GM18502 (cell line): ENCODE measurements at regions not wholly inside any gene's neighbourhood (a gene's known extent, or its start where the extent isn't known, plus 50 kb on each side); places are given as distances from the start of the nearest gene placed in this dataset.
"Not testable (repeated sequence)": the region's sequence is repeated elsewhere in the genome, so short reads cannot be mapped to it uniquely, and the experiment has no call there.

Experiments
- ATAC-seq: cut with Tn5 transposase; IDR thresholded peaks from one replicate; pipeline ENCODE4 v1.9.1; 2021; ENCODE audit warnings: mild to moderate bottlenecking; ENCODE audit not compliant: unreplicated experiment, poor library complexity

- ATAC-seq, result no peak
Measured at GRCh38 chr21:24658926-24659325, 948.4 kb downstream of the MRPL39 start.

DNA sequence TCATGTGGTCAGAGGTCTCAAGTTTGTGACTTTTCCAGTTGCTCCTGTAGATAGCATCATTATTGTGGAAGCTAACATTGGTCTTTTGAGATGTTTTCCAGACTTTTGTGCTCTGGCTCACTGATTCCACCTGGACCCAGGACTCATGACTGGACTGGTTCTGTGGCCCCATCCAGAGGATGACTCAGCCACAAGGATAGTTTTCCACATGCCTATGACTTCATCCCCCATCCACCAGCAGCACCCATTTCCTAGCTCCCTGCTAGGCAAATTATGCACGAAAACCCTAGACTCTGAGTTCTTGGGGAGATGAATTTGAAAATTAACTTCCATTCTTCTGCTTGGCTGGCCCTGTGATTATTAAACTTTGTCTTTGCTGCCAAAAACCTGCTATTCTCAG is 949.3 kb downstream of the MRPL39 start:
- no peak for ATAC-seq

GRCh38 chr21:24649691-24650090 is 957.6 kb downstream of the MRPL39 start:
- no peak for ATAC-seq

DNA sequence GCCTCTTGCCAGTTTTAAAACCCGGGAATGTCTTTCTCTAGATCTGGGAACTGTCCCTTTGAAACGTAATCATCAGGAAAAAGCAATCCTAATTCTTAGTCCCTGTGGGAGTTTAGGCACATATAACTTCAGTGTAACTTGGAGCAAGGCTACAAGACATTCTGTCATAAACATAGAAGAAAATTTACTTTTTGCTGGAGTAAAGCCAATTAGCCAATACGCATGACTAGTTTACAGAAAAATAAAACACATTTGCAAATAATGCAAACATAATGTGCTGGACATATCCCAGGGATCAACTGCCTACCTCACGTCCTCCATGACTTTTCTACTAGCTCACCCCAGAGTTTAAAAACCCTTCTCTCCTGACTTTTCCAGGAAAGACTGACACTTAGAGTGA is 970.6 kb downstream of the MRPL39 start:
- no peak for ATAC-seq

GRCh38 chr21:24634749-24635148 is 972.5 kb downstream of the MRPL39 start:
- ATAC-seq, result no peak

DNA sequence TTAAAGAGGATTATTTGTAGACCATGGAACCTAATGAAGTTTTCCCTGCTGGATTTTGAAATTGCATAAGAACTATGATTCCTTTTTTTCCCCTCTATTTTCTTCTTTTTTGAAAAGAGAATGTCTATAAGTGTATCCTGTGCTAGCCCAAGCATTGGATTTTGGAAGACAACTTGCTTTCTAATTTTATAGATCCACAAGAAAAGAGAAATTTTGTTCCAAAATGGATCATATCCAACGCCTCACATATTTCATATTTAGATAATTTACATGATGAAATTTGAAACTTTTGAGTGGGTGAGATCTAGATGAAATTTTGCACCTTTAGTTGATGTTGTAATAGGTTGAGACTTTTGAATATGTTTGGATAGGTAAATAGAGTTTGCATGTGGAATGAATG is 978.7 kb downstream of the MRPL39 start:
- ATAC-seq, result no peak

- ATAC-seq, result no peak
Measured at GRCh38 chr21:24628046-24628445, 979.2 kb downstream of the MRPL39 start.

DNA sequence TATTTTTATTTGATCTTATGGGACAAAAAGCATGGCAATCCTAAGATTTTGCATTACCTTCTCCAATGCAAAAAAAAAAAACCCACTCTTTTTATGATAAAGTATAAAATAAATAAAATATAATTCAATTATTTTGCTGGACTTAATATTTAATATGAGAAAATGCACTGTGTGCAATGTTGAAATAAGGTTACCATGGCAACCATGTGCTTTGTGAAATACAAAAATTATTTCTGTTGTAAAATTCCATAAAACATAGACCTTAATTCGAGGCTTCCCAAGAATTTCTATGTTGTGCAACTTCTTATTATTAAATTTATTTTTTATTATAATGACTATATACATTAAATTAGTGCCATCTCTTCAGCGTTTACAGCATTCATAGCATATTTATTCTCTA is 989.5 kb downstream of the MRPL39 start:
- ATAC-seq, result no peak

GRCh38 chr21:24594082-24594481 is 1013.2 kb downstream of the MRPL39 start:
- ATAC-seq, result no peak

GRCh38 chr21:24590261-24590660 is 1017.0 kb downstream of the MRPL39 start:
- ATAC-seq, result no peak

DNA sequence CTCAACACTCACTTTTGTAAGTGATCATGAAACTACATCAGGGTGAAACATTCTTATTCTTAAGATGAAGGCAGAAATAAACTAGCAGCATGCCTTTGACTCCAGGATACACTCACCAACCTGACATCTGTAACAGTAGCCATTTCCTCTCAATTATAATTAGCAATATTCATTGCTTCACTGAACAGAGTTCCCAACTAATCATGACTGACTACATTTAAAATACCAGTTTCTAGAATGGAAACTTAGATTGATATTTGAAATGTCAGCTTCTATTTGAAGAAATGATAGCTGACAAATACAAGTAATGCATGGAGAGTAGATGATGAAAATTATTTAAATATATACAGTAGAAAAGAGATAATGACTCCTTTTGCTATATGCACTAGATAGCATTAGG is 1023.8 kb downstream of the MRPL39 start:
- ATAC-seq, result no peak

DNA sequence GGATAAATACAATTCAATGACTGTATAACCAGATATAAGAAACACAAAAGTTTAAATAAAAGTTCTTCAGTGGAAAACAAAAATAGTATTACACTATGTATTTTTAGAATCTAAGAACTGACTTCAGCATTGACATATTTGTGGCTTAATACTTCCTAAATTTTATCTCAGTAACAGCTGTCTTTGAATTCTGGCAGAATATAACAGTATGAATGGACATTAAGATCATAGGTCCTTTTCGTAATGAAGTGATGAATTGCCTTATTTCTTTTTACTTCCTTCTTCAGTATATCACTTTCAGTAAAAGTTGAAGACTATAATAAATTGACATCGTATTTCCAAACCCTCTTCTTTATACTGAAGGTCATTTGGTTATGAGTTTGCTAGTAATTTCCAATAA is 1030.0 kb downstream of the MRPL39 start:
- no peak for ATAC-seq

- ATAC-seq, result no peak
Measured at GRCh38 chr21:24561291-24561690, 1046.0 kb downstream of the MRPL39 start.

- no peak for ATAC-seq
Measured at GRCh38 chr21:24552491-24552890, 1054.8 kb downstream of the MRPL39 start.

DNA sequence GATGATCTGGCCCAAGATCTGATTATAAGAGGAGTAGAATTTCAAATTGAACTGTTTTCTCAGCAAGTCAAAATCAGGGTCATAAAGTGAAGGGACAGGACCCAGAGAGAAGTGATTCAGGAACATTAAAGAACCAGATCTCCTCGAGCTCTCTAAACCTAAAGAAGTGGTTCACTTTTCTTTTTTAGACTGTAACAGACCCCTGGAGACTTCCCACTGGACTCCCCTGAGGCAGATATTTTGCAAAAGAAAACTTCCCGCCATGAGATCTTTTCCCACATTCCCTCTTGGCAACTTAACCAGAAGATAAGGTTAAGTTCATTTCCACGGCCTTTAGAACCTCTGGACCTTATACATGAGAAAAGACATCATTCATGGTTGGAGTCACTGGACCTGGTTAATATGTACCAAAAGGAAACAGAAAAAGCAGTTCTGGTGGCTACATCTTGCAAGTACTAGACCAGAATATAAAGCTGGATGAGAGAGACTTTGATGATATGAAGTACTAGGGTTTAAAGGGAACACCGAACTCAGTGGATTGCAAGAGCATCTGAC is 1061.4 kb downstream of the MRPL39 start:
- no peak for ATAC-seq

GRCh38 chr21:24514081-24514733 is 1093.1 kb downstream of the MRPL39 start:
- ATAC-seq, result no peak

DNA sequence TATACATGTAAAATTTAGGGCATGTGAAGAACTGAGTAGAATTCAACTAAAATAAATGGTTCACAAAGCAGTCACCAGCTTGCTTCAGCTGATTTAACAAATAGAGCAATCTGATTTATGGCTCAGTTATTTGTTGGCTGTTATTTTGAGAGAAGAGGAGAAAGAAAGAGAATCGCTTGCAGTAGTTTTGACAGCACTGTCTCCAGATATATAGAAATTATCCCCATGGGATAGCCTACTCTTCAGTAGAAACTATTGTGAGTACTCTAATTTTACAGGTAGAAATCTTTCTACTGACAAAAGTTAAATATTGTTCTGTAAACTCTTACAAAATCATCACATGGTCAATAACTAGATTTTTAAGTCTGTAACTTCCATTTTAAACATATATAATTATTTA is 1098.2 kb downstream of the MRPL39 start:
- ATAC-seq, result no peak

DNA sequence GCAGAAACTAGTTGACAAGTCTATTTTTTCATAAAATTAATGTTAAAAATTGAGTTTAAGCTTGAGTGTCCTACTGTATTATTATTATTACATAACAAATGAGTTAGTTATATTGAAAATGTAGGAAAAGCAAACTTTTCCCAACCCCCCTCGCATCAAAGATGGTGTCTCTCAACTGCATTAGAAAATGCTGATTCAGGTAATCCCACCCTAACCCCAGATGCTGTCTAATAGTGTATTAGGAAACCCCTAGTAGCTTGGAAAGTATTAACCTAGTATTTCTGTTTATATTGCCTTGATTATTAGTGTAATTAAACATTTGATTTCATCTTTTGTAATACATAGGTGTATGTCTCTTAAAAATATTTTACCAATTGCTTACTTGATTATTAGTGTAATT is 1120.3 kb downstream of the MRPL39 start:
- ATAC-seq, result no peak

GRCh38 chr21:24483361-24483760 is 1123.9 kb downstream of the MRPL39 start:
- ATAC-seq, result not testable (repeated sequence)

DNA sequence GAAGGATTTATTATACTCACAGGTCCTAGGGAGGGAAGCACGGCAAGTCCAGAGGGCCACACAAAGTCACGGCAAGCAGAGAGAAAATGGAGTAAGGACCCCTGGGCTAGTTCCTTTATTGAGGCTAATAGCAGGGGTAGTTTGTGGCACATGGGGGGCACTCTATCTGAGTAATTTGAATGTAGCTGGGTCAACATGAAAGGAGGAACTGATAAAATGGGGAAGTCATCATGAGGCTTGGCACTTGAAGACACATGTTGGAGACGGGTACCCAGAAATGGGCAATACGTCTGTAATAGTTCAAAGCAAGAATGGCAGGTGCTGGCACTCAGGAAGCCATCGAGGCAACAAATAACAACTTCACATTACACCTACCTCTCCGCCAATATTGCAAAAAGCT is 1136.4 kb downstream of the MRPL39 start:
- ATAC-seq, result no peak

DNA sequence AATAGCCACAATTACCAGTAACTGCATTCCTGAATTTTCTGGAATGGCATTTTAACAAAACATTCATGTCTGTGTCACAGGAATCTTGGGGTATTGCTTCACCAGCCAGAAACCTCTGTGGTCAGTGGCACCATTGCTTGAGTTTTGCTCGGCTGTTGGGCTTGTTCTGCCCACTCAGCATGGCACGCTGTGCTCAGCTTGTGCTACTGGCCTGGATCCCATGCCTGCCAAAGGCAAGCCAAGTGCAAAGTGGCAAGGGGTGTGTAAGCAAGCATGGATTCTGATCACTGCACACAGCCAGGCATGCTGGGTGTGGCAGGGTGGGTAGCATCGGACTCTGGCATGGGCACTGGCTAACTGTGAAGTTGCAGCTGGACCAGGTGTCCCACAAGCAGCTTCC is 1150.9 kb downstream of the MRPL39 start:
- no peak for ATAC-seq

DNA sequence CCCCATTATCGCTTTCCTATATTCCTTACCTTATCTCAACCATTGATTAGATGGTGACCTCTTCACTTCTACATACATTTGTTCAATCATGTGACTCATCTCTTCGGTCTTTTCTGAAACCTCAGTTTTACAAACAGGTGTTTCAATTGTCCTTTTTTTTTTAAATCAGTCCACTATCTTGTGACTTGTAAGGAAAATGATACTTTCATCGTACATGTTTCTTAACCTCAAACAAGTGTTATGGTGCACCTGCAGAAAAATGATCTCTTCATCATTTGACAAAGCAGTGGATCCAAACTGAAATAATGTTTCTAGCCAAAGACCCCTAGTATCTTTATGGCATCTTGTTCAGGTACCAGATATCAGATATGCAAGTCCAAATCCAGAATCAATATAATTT is 1157.2 kb downstream of the MRPL39 start:
- no peak for ATAC-seq
